ENCODE measurements at regions not wholly inside any gene's neighbourhood (a gene's known extent, or its start where the extent isn't known, plus 50 kb on each side); places are given as distances from the start of the nearest gene placed in this dataset.

GRCh38 chr6:139649732-139650131 lies 275.3 kb upstream of the CITED2 start:
- no peak for DNase-seq

- DNase-seq = no peak
Measured at GRCh38 chr6:139649128-139649527, 274.7 kb upstream of the CITED2 start.

GRCh38 chr6:139648430-139649000 lies 274.1 kb upstream of the CITED2 start:
- DNase-seq = no peak

GRCh38 chr6:139647841-139648240 lies 273.4 kb upstream of the CITED2 start:
- DNase-seq = no peak

- DNase-seq = no peak
Measured at GRCh38 chr6:139647016-139647415, 272.6 kb upstream of the CITED2 start.

GRCh38 chr6:139644821-139645220 lies 270.4 kb upstream of the CITED2 start:
- no peak for DNase-seq

GRCh38 chr6:139643986-139644385 lies 269.5 kb upstream of the CITED2 start:
- DNase-seq = no peak

- DNase-seq = no peak
Measured at GRCh38 chr6:139642346-139642745, 267.9 kb upstream of the CITED2 start.

GRCh38 chr6:139641376-139641775 lies 266.9 kb upstream of the CITED2 start:
- no peak for DNase-seq

- DNase-seq = no peak
Measured at GRCh38 chr6:139640921-139641320, 266.5 kb upstream of the CITED2 start.

GRCh38 chr6:139640448-139640847 lies 266.0 kb upstream of the CITED2 start:
- DNase-seq = no peak

- no peak for DNase-seq
Measured at GRCh38 chr6:139639507-139639906, 265.1 kb upstream of the CITED2 start.

GRCh38 chr6:139638179-139638941 lies 263.9 kb upstream of the CITED2 start:
- no peak for DNase-seq

- no peak for DNase-seq
Measured at GRCh38 chr6:139637766-139638165, 263.3 kb upstream of the CITED2 start.

GRCh38 chr6:139636391-139636790 lies 261.9 kb upstream of the CITED2 start:
- DNase-seq = no peak

GRCh38 chr6:139635401-139636130 lies 261.1 kb upstream of the CITED2 start:
- no peak for DNase-seq

GRCh38 chr6:139632840-139633239 lies 258.4 kb upstream of the CITED2 start:
- DNase-seq = no peak

- DNase-seq = no peak
Measured at GRCh38 chr6:139628270-139628669, 253.8 kb upstream of the CITED2 start.

GRCh38 chr6:139627091-139627490 lies 252.6 kb upstream of the CITED2 start:
- no peak for DNase-seq

GRCh38 chr6:139625998-139626975 lies 251.8 kb upstream of the CITED2 start:
- no peak for DNase-seq

- no peak for DNase-seq
Measured at GRCh38 chr6:139625081-139625939, 250.9 kb upstream of the CITED2 start.

- no peak for DNase-seq
Measured at GRCh38 chr6:139623372-139623771, 248.9 kb upstream of the CITED2 start.
